ENCODE measurements at regions not wholly inside any gene's neighbourhood (a gene's known extent, or its start where the extent isn't known, plus 50 kb on each side); places are given as distances from the start of the nearest gene placed in this dataset.

DNA sequence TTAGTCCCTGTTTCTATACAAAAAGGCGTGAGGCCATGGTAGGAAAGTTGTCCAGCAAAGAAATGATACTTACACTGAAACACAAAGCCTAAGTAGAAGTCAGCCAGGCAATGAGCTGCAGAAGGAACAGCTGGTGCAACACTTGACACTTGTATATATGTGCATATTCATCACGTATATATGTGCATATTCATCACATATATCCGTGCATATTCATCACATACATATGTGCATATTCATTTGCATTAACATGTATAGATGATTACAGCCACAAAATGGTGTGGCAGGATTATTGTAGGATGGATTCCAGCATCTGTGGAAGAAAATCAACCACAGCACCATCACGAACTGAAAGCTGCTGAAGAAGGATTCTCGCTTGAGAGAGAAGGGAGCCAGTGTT, 189.0 kb upstream of the RGS18 start:
- H3K79me2 ChIP-seq (ENCODE audit: control insufficient read depth, insufficient read depth, low read length): no peaks in the 10 kb centered on the region

GRCh38 chr1:191970116-191970515, 188.1 kb upstream of the RGS18 start:
- Histone ChIP-seq H3K36me3 (ENCODE audit: control insufficient read depth, insufficient read depth, low read length) (no peaks in the 10 kb centered on the region), H3K27me3 (ENCODE audit: control insufficient read depth, insufficient read depth, low read length) (no peaks in the 10 kb centered on the region), H3K9me3 (ENCODE audit: control insufficient read depth, insufficient read depth, low read depth, low read length) (no peaks in the 10 kb centered on the region), H3K4me3 (replicated peaks in 1 of 4; ENCODE audit: control extremely low read depth in 1 of 4, insufficient read depth in 1 of 4, low read depth in 3 of 4, low read length in 4 of 4) (no peak overlapping the region), H3K79me2 (ENCODE audit: control insufficient read depth, insufficient read depth, low read length) (no peaks in the 10 kb centered on the region), H3K4me1 (ENCODE audit: control insufficient read depth, extremely low read depth, insufficient read depth, low read length) (no peaks in the 10 kb centered on the region), H3K27ac (ENCODE audit: insufficient read depth, low read length) (no peak overlapping the region), H3K4me2 (ENCODE audit: extremely low read depth, insufficient read depth, low read length) (no peak overlapping the region), H2AFZ (ENCODE audit: low read length) (no peak overlapping the region), H4K20me1 (ENCODE audit: control insufficient read depth, extremely low read depth, insufficient read depth, low read length) (no peaks in the 10 kb centered on the region), H3K9ac (ENCODE audit: insufficient read depth, low read length) (no peak overlapping the region)
- no peak for TF ChIP-seq EZH2 (IDR thresholded peaks at IDR 0.05; ENCODE audit: low read length, missing control alignments)
- TF ChIP-seq, protein P1, sequence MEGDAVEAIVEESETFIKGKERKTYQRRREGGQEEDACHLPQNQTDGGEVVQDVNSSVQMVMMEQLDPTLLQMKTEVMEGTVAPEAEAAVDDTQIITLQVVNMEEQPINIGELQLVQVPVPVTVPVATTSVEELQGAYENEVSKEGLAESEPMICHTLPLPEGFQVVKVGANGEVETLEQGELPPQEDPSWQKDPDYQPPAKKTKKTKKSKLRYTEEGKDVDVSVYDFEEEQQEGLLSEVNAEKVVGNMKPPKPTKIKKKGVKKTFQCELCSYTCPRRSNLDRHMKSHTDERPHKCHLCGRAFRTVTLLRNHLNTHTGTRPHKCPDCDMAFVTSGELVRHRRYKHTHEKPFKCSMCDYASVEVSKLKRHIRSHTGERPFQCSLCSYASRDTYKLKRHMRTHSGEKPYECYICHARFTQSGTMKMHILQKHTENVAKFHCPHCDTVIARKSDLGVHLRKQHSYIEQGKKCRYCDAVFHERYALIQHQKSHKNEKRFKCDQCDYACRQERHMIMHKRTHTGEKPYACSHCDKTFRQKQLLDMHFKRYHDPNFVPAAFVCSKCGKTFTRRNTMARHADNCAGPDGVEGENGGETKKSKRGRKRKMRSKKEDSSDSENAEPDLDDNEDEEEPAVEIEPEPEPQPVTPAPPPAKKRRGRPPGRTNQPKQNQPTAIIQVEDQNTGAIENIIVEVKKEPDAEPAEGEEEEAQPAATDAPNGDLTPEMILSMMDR (conservative IDR thresholded peaks at IDR 0.05 in 1 of 2, IDR thresholded peaks at IDR 0.05 in 1 of 2; ENCODE audit: low read depth in 1 of 2, low read length in 2 of 2): no peak
- DNase-seq (ENCODE audit: low read depth in 2 of 2): no peak

More for the DNA sequence above, 189.0 kb upstream of the RGS18 start:
- Histone ChIP-seq H3K9ac (ENCODE audit: insufficient read depth, low read length) (no peak overlapping the region), H4K20me1 (ENCODE audit: control insufficient read depth, extremely low read depth, insufficient read depth, low read length) (no peaks in the 10 kb centered on the region), H3K4me1 (ENCODE audit: control insufficient read depth, extremely low read depth, insufficient read depth, low read length) (no peaks in the 10 kb centered on the region), H3K36me3 (ENCODE audit: control insufficient read depth, insufficient read depth, low read length) (no peaks in the 10 kb centered on the region), H3K9me3 (ENCODE audit: control insufficient read depth, insufficient read depth, low read depth, low read length) (no peaks in the 10 kb centered on the region), H3K27me3 (ENCODE audit: control insufficient read depth, insufficient read depth, low read length) (no peaks in the 10 kb centered on the region), H2AFZ (ENCODE audit: low read length) (no peak overlapping the region), H3K4me2 (ENCODE audit: extremely low read depth, insufficient read depth, low read length) (no peak overlapping the region), H3K27ac (ENCODE audit: insufficient read depth, low read length) (no peak overlapping the region), H3K4me3 (replicated peaks in 1 of 4; ENCODE audit: control extremely low read depth in 1 of 4, insufficient read depth in 1 of 4, low read depth in 3 of 4, low read length in 4 of 4) (no peak overlapping the region)
- TF ChIP-seq, protein P1 (conservative IDR thresholded peaks at IDR 0.05 in 1 of 2, IDR thresholded peaks at IDR 0.05 in 1 of 2; ENCODE audit: low read depth in 1 of 2, low read length in 2 of 2): no peak
- TF ChIP-seq EZH2 (IDR thresholded peaks at IDR 0.05; ENCODE audit: low read length, missing control alignments): no peak
- DNase-seq (ENCODE audit: low read depth in 2 of 2): no peak

DNA sequence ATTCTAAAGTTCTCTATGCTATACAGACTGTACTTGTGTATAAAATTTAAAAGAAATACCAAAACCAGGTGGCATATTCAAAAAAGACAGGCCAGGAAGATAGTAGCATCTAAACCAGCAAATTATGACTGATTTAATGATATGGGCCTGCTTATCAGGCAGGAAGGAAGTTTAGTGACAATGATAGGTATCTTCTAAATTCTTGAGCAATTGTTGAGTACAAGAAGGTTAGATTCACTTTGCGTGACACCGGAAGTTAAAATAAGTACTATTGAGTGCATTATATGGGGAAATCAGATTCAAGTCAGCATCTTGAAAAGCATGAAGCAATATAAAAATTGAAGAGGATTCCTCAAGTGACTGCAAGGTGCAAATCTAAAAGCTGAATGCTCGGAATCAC, 186.8 kb upstream of the RGS18 start:
- Histone ChIP-seq H3K79me2 (ENCODE audit: control insufficient read depth, insufficient read depth, low read length) (no peaks in the 10 kb centered on the region), H3K27me3 (ENCODE audit: control insufficient read depth, insufficient read depth, low read length) (no peaks in the 10 kb centered on the region), H2AFZ (ENCODE audit: low read length) (no peak overlapping the region), H3K4me1 (ENCODE audit: control insufficient read depth, extremely low read depth, insufficient read depth, low read length) (no peaks in the 10 kb centered on the region), H3K27ac (ENCODE audit: insufficient read depth, low read length) (no peak overlapping the region), H3K9ac (ENCODE audit: insufficient read depth, low read length) (no peak overlapping the region), H3K36me3 (ENCODE audit: control insufficient read depth, insufficient read depth, low read length) (no peaks in the 10 kb centered on the region), H3K9me3 (ENCODE audit: control insufficient read depth, insufficient read depth, low read depth, low read length) (no peaks in the 10 kb centered on the region), H3K4me2 (ENCODE audit: extremely low read depth, insufficient read depth, low read length) (no peak overlapping the region), H3K4me3 (replicated peaks in 1 of 4; ENCODE audit: control extremely low read depth in 1 of 4, insufficient read depth in 1 of 4, low read depth in 3 of 4, low read length in 4 of 4) (no peak overlapping the region), H4K20me1 (ENCODE audit: control insufficient read depth, extremely low read depth, insufficient read depth, low read length) (no peaks in the 10 kb centered on the region)
- no peak for DNase-seq (ENCODE audit: low read depth in 2 of 2)
- TF ChIP-seq, protein P1 (conservative IDR thresholded peaks at IDR 0.05 in 1 of 2, IDR thresholded peaks at IDR 0.05 in 1 of 2; ENCODE audit: low read depth in 1 of 2, low read length in 2 of 2): no peak
- TF ChIP-seq EZH2 (IDR thresholded peaks at IDR 0.05; ENCODE audit: low read length, missing control alignments): no peak

All from fibroblast of lung (primary cell).